HG03280 (cell line): ENCODE measurements at regions not wholly inside any gene's neighbourhood (a gene's known extent, or its start where the extent isn't known, plus 50 kb on each side); places are given as distances from the start of the nearest gene placed in this dataset.
"Not testable (repeated sequence)": the region's sequence is repeated elsewhere in the genome, so short reads cannot be mapped to it uniquely, and the experiment has no call there.

Experiments used
- ATAC-seq: cut with Tn5 transposase; IDR thresholded peaks from one replicate; pipeline ENCODE4 v1.9.1; 2021; ENCODE audit warnings: mild to moderate bottlenecking, moderate library complexity; ENCODE audit not compliant: unreplicated experiment

DNA sequence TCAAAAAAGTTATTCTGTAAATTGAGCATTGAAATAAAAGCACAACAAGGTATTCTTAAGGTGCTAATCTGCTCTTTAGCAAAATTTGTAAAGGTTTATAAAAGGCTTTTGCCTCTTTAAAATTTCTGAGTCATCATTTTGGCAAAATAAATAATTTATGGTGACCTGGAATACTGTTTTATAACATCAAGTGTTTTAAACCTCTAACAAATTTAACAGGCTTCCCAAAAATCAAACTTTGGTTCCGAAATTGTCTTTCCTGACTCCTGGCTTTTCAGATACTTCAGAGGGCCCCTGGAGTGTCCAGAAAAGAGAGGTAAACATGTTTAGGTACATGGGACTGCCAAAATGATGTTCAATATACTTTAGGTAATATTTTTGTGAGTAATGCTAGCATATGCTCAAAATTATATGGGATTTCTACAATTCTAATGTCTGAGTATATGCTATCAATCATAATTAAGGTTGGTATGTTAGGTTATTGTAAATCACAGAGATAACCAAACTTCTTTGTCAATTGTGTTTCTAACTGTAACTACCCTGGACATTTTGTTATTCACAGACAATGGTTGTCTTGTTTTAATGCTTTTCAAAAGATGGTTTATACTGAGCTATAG is 160.3 kb upstream of the OLIG3 start:
- no peak for ATAC-seq

DNA sequence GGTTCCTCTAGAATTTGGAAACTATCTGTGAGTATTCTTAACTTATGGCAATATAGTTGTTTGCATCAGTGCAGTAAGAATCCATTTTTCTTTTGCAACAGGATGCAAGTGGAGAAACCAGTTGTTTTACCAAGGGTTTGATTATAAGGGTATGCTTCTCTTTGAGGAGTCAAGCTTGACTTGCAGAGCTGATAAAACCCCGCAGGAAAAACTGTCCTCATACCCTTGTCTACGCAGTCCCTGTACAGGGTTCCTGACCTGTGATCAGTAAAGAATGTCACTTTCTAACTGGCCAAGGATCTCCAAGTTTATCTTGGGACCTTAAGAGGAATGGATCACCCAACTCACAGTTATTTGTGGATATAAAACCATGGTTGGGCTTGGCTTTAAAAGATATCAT is 161.1 kb upstream of the OLIG3 start:
- no peak for ATAC-seq

GRCh38 chr6:137656735-137657134 is 162.5 kb upstream of the OLIG3 start:
- no peak for ATAC-seq

DNA sequence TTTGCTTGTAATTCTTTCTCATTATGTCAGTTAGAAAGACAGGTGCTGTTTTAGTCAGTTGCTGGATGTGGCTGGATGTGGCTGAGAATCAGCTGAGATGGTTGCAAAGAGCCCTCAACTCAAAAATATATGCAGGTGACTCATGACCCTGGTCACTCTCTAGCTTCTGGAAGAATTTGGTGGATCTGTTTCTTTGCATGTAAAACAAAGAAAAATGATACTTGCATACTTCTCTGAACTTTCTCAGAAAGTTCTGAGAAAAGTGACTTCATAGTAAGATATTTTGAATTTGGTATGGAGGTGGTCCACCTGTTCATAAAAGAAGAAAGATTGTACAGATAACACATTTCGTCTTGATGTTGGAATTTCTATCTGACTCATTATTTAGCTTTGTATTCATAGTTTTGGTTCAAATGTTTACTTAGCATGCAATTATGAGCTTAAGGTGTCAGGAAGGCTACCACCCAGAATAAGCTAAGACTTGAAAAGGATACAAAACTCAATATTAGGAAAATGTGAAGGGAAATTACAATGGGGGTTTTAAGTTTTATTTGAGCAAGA is 163.2 kb upstream of the OLIG3 start:
- no peak for ATAC-seq

- ATAC-seq, result no peak
These were observed 164.1 kb upstream of the OLIG3 start for GRCh38 chr6:137658287-137658686.

DNA sequence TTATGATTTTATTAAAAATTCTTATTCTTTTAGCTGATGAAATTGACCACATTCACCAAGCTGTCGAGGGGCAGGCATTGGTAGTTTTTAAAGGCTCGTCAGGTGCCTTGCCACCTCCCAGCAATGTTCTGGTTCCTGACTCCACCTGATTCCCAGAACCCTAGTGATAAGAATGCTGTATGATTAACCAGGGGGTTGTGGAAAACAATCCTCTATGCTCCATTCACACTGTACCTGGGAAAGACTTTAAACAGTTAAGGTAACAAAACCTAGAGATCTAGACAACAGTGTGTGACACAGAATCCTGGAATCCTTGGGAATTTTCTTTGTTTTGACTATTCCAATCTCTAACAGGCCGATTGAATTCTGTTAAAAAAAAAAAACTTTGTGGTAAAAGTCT is 165.7 kb upstream of the OLIG3 start:
- ATAC-seq, result no peak

- ATAC-seq, result no peak
These were observed 166.1 kb upstream of the OLIG3 start for GRCh38 chr6:137660296-137660731.

GRCh38 chr6:137661601-137662000 is 167.4 kb upstream of the OLIG3 start:
- ATAC-seq, result no peak

DNA sequence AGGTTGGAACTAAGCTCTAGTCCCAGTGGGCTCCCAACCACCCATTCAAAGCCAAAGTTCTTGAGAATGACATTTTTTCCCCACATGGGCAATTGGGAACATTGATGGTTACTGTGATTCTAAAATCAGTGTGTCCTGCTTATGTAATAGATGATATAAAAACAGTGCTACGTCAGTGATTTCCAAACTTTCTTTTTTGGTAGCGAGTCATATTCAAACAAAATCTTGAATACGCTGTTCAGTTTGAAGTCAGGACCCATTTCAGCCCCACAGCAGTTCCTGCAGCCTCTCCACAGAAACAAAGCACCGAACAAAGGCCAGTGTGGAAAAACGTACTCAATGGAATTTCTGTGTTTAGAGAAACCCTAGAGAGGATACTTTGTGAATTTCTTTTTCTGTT is 170.0 kb upstream of the OLIG3 start:
- ATAC-seq, result no peak

GRCh38 chr6:137665342-137665934 is 171.2 kb upstream of the OLIG3 start:
- no peak for ATAC-seq

DNA sequence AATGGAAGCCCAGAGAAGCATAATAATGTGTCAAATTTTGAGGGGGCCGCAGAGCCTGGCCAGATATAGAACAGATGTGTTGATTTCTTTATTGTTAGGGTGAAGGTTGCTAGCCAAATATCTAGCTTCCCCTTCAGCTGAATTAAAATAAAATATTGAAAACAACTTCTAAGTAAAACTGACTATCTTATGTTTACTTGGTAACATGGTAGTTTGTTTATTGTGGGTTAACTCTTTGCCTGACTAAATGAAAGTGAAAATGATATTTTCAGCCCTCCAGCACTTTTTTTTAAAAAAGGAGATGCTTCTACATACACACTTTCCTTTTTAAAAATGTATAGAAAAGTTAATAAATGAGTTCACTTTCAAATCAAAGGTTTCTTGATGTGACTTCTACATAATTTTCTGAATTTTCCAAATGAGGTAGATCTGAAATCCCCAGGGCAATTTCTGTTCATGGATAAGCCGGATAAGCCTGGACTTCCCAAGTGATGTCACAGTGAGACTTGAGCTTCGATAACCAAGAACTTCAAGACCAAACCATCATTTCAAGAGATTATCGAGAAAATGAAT is 172.1 kb upstream of the OLIG3 start:
- ATAC-seq, result peak; percentile 75

GRCh38 chr6:137673603-137674002 is 179.4 kb upstream of the OLIG3 start:
- ATAC-seq, result no peak

- peak; percentile 57 for ATAC-seq
These were observed 182.7 kb upstream of the OLIG3 start for GRCh38 chr6:137676888-137677287.

DNA sequence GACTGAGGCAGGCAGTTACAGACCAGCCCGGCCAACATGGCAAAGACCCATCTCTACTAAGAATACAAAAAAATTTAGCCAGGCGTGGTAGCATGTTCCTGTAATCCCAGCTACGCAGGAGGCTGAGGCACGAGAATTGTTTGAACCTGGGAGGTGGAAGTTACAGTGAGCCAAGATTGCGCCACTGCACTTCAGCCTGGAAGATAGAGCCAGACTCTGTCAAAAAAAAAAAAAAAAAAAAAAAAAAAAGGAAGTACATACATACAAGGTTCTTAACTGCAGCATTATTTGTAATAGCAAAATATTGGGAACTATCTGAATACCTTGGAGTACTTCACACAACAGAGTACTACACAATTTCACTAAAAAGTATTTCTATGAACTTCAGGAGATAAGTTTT is 183.5 kb upstream of the OLIG3 start:
- no peak for ATAC-seq

GRCh38 chr6:137678451-137678850 is 184.3 kb upstream of the OLIG3 start:
- no peak for ATAC-seq

GRCh38 chr6:137680705-137681346 is 186.2 kb upstream of the TNFAIP3 start:
- ATAC-seq, result peak; percentile 40

DNA sequence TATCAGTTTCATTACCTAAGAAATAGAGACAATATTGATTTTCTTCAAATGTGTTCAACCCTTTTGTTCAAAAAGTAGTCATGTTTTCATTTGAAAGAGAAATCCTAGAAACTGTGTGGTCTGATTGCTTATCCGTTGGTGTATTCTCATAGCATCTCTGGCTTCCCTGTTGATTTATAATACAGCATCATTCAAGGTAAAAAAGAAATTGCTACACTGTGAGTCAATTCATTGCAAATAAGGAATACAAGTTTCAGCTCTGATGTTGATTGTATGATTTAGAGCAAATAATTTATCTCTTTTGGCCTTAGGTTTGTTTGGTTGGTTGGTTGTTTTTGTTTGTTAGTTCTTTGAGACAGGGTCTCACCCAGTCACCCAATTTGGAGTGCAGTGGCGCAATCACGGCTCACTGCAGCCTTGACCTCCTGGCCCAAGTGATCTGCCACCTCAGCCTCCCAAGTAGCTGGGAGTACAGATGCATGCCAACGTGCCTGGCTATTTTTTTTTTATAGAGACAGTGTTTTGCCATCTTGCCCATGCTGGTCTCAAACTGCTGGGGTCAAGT is 185.5 kb upstream of the TNFAIP3 start:
- peak; percentile 3 for ATAC-seq

DNA sequence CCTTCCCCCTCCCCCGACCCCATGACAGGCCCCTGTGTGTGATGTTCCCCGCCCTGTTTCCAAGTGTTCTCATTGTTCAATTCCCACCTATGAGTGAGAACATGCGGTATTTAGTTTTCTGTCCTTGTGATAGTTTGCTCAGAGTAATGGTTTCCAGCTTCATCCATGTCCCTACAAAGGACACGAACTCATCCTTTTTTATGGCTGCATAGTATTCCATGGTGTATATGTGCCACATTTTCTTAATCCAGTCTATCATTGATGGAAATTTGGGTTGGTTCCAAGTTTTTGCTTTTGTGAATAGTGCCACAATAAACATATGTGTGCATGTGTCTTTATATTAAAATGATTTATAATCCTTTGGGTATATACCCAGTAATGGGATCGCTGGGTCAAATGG is 184.4 kb upstream of the TNFAIP3 start:
- not testable (repeated sequence) for ATAC-seq

DNA sequence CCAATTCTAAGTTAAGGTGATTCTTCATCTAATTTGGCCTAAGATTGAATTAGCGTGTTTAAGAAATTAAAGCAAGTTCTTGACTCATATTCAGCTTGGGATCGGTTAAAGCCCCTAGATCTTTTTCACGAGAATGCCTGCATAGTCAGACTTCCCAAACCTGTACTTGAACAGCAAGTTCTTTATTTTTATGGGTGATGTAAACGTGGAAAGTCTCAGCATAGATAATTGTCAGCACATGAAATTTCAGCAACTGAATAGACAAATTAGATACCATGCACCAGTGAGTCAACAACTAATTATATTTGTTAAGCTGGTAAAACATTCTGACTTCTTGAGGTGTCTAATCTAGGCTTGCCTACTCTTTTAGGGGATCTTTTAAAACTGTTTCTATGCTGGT is 183.1 kb upstream of the TNFAIP3 start:
- no peak for ATAC-seq

GRCh38 chr6:137685798-137686375 is 181.2 kb upstream of the TNFAIP3 start:
- no peak for ATAC-seq

DNA sequence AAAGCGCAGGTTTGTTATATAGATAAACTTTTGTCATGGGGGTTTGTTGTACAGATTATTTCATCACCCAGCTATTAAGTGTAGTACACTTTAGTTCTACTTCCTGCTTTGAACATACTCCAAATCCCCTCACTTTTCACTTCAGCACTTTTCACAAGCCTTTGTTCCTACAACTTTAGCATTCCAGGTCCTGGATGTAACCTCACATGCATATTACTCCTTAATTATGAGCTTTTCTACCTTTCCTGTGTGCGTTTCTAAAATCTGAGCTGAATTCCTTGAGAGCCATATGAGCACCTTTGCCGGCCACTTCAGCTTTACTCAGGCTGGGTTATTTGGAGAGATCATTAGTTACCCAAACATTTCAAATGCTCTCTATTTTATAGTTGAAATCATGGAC is 179.2 kb upstream of the TNFAIP3 start:
- ATAC-seq, result no peak
